LNCaP clone FGC (cell line): ENCODE measurements at regions not wholly inside any gene's neighbourhood (a gene's known extent, or its start where the extent isn't known, plus 50 kb on each side); places are given as distances from the start of the nearest gene placed in this dataset.

Experiments
- DNase-seq: peaks from one replicate; pipeline ENCODE4 v3.0.0-alpha.2; 2011; ENCODE audit warnings: low read depth
- H3K4me3 ChIP-seq: 2 replicates; pipeline ENCODE4 v1.5.1; 2011; ENCODE audit warnings: mild to moderate bottlenecking, low read depth, low read length, control low read depth
- CTCF ChIP-seq: IDR thresholded peaks from 2 replicates; pipeline ENCODE4 v1.5.1; 2012; ENCODE audit warnings: mild to moderate bottlenecking; ENCODE audit not compliant: control insufficient read depth, insufficient read depth; ENCODE audit errors: extremely low read depth

- no peak for DNase-seq
- no peak overlapping the region for H3K4me3 ChIP-seq
- TF ChIP-seq CTCF, result no peak
Observed at GRCh38 chr19:30167976-30168635, 204.1 kb upstream of the ZNF536 start.

- no peak for DNase-seq
- no peak for TF ChIP-seq CTCF
- H3K4me3 ChIP-seq, result no peak overlapping the region
Observed at GRCh38 chr19:30168760-30169159, 203.4 kb upstream of the ZNF536 start.

- H3K4me3 ChIP-seq, result no peak overlapping the region
- TF ChIP-seq CTCF, result no peak
- DNase-seq, result no peak
Observed at GRCh38 chr19:30169196-30169900, 202.8 kb upstream of the ZNF536 start.

- no peak overlapping the region for H3K4me3 ChIP-seq
- no peak for TF ChIP-seq CTCF
- DNase-seq, result no peak
Observed at GRCh38 chr19:30170081-30170480, 202.1 kb upstream of the ZNF536 start.

GRCh38 chr19:30170495-30171137 lies 201.6 kb upstream of the ZNF536 start:
- TF ChIP-seq CTCF, result no peak
- no peak overlapping the region for H3K4me3 ChIP-seq
- DNase-seq, result no peak

GRCh38 chr19:30171138-30171635 lies 201.0 kb upstream of the ZNF536 start:
- no peak for DNase-seq
- H3K4me3 ChIP-seq, result no peak overlapping the region
- TF ChIP-seq CTCF, result no peak
